ENCODE measurements at regions not wholly inside any gene's neighbourhood (a gene's known extent, or its start where the extent isn't known, plus 50 kb on each side); places are given as distances from the start of the nearest gene placed in this dataset.

DNA sequence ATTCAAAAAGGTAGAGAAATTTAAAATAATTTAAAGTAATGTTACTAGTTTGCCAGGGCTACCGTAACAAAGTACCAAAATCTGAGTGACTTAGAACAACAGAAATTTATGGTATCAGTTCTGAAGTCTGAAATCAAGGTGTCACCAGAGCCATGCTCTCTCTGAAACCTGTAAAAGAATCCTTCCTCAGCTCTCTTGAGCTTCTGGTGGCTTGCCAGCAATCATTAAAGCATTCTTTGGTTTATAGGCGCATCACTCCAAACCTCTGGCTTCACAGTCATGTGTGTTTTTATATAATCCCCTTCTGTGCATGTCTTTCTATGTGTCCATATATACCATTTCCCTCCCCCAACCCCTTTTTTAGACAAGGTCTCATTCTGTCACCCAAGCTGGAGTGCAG, 220.3 kb downstream of the COX7C start:
- TF ChIP-seq, protein P1, sequence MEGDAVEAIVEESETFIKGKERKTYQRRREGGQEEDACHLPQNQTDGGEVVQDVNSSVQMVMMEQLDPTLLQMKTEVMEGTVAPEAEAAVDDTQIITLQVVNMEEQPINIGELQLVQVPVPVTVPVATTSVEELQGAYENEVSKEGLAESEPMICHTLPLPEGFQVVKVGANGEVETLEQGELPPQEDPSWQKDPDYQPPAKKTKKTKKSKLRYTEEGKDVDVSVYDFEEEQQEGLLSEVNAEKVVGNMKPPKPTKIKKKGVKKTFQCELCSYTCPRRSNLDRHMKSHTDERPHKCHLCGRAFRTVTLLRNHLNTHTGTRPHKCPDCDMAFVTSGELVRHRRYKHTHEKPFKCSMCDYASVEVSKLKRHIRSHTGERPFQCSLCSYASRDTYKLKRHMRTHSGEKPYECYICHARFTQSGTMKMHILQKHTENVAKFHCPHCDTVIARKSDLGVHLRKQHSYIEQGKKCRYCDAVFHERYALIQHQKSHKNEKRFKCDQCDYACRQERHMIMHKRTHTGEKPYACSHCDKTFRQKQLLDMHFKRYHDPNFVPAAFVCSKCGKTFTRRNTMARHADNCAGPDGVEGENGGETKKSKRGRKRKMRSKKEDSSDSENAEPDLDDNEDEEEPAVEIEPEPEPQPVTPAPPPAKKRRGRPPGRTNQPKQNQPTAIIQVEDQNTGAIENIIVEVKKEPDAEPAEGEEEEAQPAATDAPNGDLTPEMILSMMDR (IDR thresholded peaks at IDR 0.05): no peak
- no peak for TF ChIP-seq POLR2A (IDR thresholded peaks at IDR 0.05)

Measured in breast epithelium (tissue), 3 donors.